Kidney epithelial cell (primary cell): ENCODE measurements at regions not wholly inside any gene's neighbourhood (a gene's known extent, or its start where the extent isn't known, plus 50 kb on each side); places are given as distances from the start of the nearest gene placed in this dataset.
"Not testable (repeated sequence)": the region's sequence is repeated elsewhere in the genome, so short reads cannot be mapped to it uniquely, and the experiment has no call there.

Experiments
- DNase-seq: peaks from one replicate; pipeline ENCODE4 v3.0.0-alpha.2; 2010; ENCODE audit warnings: low read depth
- H3K27me3 ChIP-seq: 2 replicates; pipeline ENCODE4 v1.6.0; 2011; ENCODE audit warnings: low read length; ENCODE audit not compliant: control insufficient read depth, insufficient read depth
- H3K36me3 ChIP-seq: 2 replicates; pipeline ENCODE4 v1.5.1; 2011; ENCODE audit warnings: low read length; ENCODE audit not compliant: control insufficient read depth, insufficient read depth
- H3K4me3 ChIP-seq: 2 replicates; pipeline ENCODE4 v1.5.1; 2011; ENCODE audit warnings: low read depth, mild to moderate bottlenecking, control low read depth, low read length
- CTCF ChIP-seq: IDR thresholded peaks from 2 replicates; pipeline ENCODE4 v1.5.1; 2011; ENCODE audit warnings: mild to moderate bottlenecking, moderate library complexity, low read length, control low read depth, inconsistent platforms; ENCODE audit not compliant: insufficient read depth, poor library complexity, severe bottlenecking

DNA sequence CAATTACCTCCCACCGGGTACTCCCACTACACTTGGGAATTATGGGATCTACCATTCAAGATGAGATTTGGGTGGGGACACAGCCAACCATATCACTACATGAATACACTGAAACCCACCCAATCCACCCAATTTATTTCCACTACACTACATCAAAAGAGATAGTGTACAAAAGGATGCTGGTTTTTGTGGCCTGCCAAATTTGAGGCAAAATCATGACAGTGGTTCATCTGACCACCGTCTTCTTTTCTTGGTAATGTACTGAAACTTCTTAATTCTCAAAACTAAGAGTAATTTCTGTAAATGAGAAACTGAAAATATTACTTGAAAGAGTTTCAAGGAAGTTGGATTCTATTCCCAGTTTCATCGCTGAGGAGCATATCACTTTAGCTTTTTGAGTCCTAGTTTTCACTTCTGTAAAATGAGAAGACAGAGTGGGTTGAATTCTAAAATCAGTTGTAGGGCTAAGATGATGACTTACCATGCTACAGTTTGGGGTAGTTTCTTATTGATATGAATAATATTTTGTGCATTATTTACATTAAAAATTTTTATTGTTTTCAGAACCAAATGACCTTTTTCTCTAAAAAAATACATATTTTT, 360.4 kb upstream of the CNTN6 start:
- TF ChIP-seq CTCF, result no peak

DNA sequence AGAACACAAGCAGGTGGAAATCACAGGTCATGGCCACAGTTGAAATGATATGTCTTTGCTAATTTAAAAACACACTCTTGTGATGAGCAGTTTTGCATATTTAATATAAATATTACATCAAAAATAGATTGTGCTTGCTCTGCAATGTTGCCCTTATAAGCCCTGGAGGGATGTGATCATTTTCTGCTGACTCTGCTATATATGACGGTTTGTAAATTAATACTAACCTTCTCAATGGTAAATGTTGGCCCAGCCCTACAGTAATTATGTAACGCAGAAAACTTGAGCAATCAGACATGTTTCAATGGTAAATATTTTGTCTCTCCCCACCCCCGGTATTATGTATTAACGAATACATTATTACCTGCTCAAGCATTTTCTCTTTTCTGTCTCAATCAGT, 359.5 kb upstream of the CNTN6 start:
- Histone ChIP-seq H3K36me3 (no peaks in the 10 kb centered on the region), H3K27me3 (no peaks in the 10 kb centered on the region), H3K4me3 (no peak overlapping the region)
- no peak for DNase-seq
- TF ChIP-seq CTCF, result no peak

More for the DNA sequence above, 360.4 kb upstream of the CNTN6 start:
- no peaks in the 10 kb centered on the region for H3K36me3 ChIP-seq
- DNase-seq, result no peak
- H3K4me3 ChIP-seq, result no peak overlapping the region
- H3K27me3 ChIP-seq, result no peaks in the 10 kb centered on the region

DNA sequence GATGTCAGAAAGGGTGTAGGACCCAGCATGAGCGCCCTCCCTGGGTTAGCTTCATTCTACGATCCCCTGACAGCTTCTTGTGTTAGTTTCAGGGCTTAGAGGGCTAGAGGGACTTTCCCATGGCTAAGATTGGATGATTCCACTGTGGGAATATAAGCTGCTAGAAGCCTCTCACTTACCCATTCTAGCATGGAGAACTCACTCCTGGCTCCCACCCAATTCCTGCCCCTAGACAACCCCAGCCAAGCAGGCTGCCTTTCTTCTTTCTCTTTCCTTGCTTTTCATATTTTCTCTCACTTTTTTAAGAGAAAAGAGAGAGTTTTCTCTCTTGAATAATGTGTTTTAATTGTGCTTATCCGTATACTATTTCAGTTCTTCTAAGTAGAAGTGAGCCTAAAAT, 335.1 kb upstream of the CNTN6 start:
- TF ChIP-seq CTCF, result no peak
- Histone ChIP-seq H3K36me3 (no peaks in the 10 kb centered on the region), H3K4me3 (no peak overlapping the region), H3K27me3 (no peaks in the 10 kb centered on the region)
- DNase-seq, result no peak

- Histone ChIP-seq H3K36me3 (no peaks in the 10 kb centered on the region), H3K27me3 (no peaks in the 10 kb centered on the region), H3K4me3 (no peak overlapping the region)
- no peak for TF ChIP-seq CTCF
- DNase-seq, result no peak
Observed at GRCh38 chr3:759106-759505, 333.7 kb upstream of the CNTN6 start.

GRCh38 chr3:773433-773832, 319.4 kb upstream of the CNTN6 start:
- DNase-seq, H3K27me3 ChIP-seq, H3K4me3 ChIP-seq, H3K36me3 ChIP-seq: not testable (repeated sequence)

DNA sequence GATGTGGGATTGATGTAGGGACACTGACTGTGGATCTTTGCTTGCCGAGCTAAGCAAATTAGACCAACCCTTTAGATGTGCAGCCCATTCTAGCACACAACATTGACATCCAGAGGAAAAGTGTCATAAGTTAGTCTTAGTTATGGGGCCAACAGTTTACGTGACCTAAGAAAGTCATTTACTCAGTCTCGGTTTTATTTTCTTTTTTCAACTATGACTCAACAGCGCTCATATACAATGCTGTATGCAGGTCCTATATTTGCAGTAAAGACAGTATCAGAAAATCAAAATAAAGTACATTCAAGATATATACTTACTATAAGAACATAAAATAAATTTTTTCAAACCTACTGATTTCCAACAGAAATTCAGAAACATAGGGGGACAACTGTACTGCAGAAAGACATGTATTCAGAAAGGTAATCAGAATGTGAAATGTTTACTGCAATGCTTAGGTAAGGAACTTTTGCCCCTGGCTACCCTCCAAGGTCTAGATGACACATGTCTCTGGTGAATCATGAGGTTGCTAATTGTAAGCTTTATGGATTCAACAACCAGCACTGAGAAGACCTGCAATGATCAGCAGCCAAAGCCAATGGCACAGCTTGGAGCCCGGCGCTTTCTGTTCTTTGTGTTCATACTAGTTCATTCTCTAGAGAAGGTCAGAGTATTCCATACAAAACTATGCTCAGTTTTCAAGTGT, 317.5 kb upstream of the CNTN6 start:
- TF ChIP-seq CTCF, result no peak
- Histone ChIP-seq H3K4me3 (no peak overlapping the region), H3K36me3 (no peaks in the 10 kb centered on the region), H3K27me3 (no peaks in the 10 kb centered on the region)
- peak; percentile 4 for DNase-seq
